ENCODE measurements at regions not wholly inside any gene's neighbourhood (a gene's known extent, or its start where the extent isn't known, plus 50 kb on each side); places are given as distances from the start of the nearest gene placed in this dataset.

- no peak for ATAC-seq
- TF ChIP-seq PATZ1 (CRISPR knock-in tag; IDR thresholded peaks at IDR 0.05; ENCODE audit: borderline replicate concordance) (no peak), ZFP3 (CRISPR knock-in tag; IDR thresholded peaks at IDR 0.05) (no peak), BACH2 (CRISPR knock-in tag; IDR thresholded peaks at IDR 0.05; ENCODE audit: borderline replicate concordance) (no peak), CREB5 (CRISPR knock-in tag; IDR thresholded peaks at IDR 0.05; ENCODE audit: low read depth) (no peak), TOX (CRISPR knock-in tag; IDR thresholded peaks at IDR 0.05; ENCODE audit: borderline replicate concordance) (no peak), TSHZ2 (CRISPR knock-in tag; IDR thresholded peaks at IDR 0.05) (no peak), ZC3H10 (CRISPR knock-in tag; IDR thresholded peaks at IDR 0.05) (no peak), TCF4 (CRISPR knock-in tag; IDR thresholded peaks at IDR 0.05; ENCODE audit: borderline replicate concordance) (no peak), CSDC2 (CRISPR knock-in tag; IDR thresholded peaks at IDR 0.05) (no peak), ZNF565 (CRISPR knock-in tag; conservative IDR thresholded peaks at IDR 0.05; ENCODE audit: low read depth) (no peak), ISL1 (CRISPR knock-in tag; IDR thresholded peaks at IDR 0.05) (no peak), PPARA (CRISPR knock-in tag; IDR thresholded peaks at IDR 0.05; ENCODE audit: borderline replicate concordance) (no peak), ESRRG (CRISPR knock-in tag; IDR thresholded peaks at IDR 0.05) (no peak), GLIS3 (CRISPR knock-in tag; IDR thresholded peaks at IDR 0.05) (no peak), ZFP30 (CRISPR knock-in tag; IDR thresholded peaks at IDR 0.05) (no peak), ZNF70 (CRISPR knock-in tag; IDR thresholded peaks at IDR 0.05) (no peak)
Measured at GRCh38 chr18:78129260-78129659, 850.4 kb upstream of the SALL3 start.

DNA sequence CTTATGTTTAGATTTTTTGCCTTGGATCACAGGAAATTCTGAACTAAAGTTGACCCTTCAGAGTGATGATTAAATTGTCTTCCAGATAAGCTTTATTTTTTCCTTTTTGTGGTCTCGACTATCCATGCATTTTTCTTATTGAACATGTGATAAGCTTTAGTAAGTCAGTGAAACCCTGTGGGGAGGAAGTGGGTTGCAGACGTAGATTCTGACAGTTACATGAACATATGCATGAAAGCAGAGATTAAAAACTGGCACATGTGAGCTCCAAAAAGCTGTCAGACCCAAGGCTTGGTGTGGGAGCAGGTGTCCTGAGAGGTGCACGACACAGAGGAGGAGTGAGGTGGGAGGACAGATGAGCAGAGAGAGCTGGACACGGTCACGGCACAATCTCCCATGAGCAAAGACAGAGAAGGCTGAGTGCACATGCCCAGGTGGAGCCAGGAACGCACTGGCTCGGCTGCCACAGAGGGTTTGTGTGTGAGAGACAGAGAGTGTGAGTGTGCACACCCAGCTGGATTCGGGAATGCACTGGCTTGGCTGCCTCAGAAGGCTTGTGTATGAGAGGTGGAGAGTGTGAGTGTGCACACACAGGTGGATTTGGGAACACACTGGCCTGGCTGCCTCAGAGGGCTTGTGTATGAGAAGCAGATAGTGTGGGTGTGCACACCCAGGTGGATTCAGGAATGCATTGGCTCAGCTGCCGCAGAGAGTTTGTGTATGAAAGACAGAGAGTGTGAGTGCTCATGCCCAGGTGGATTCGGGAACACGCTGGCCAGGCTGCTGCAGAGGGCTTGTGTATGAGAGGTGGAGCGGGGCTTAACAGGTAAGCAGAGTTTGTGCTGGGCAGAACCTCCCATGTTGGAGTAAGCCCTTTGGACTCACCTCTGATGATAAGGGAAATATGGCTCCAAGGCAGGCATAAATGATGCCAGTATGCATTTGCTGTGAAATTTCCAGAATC, 849.1 kb upstream of the SALL3 start:
- no peak for ATAC-seq
- no peak for TF ChIP-seq ZC3H10 (CRISPR knock-in tag; IDR thresholded peaks at IDR 0.05)
- TF ChIP-seq TSHZ2 (CRISPR knock-in tag; IDR thresholded peaks at IDR 0.05), result no peak
- no peak for TF ChIP-seq SNAI2 (CRISPR knock-in tag; IDR thresholded peaks at IDR 0.05)
- TF ChIP-seq ZNF565 (CRISPR knock-in tag; conservative IDR thresholded peaks at IDR 0.05; ENCODE audit: low read depth), result no peak
- no peak for TF ChIP-seq OSR1 (CRISPR knock-in tag; IDR thresholded peaks at IDR 0.05)
- no peak for TF ChIP-seq ZNF70 (CRISPR knock-in tag; IDR thresholded peaks at IDR 0.05)
- TF ChIP-seq RARB (CRISPR knock-in tag; IDR thresholded peaks at IDR 0.05), result no peak
- no peak for TF ChIP-seq TOX (CRISPR knock-in tag; IDR thresholded peaks at IDR 0.05; ENCODE audit: borderline replicate concordance)
- no peak for TF ChIP-seq TCF4 (CRISPR knock-in tag; IDR thresholded peaks at IDR 0.05; ENCODE audit: borderline replicate concordance)
- TF ChIP-seq ISL1 (CRISPR knock-in tag; IDR thresholded peaks at IDR 0.05), result no peak
- TF ChIP-seq PPARA (CRISPR knock-in tag; IDR thresholded peaks at IDR 0.05; ENCODE audit: borderline replicate concordance), result no peak
- no peak for TF ChIP-seq ZFP30 (CRISPR knock-in tag; IDR thresholded peaks at IDR 0.05)
- no peak for TF ChIP-seq PATZ1 (CRISPR knock-in tag; IDR thresholded peaks at IDR 0.05; ENCODE audit: borderline replicate concordance)
- no peak for TF ChIP-seq ZFP3 (CRISPR knock-in tag; IDR thresholded peaks at IDR 0.05)
- TF ChIP-seq, protein P1, sequence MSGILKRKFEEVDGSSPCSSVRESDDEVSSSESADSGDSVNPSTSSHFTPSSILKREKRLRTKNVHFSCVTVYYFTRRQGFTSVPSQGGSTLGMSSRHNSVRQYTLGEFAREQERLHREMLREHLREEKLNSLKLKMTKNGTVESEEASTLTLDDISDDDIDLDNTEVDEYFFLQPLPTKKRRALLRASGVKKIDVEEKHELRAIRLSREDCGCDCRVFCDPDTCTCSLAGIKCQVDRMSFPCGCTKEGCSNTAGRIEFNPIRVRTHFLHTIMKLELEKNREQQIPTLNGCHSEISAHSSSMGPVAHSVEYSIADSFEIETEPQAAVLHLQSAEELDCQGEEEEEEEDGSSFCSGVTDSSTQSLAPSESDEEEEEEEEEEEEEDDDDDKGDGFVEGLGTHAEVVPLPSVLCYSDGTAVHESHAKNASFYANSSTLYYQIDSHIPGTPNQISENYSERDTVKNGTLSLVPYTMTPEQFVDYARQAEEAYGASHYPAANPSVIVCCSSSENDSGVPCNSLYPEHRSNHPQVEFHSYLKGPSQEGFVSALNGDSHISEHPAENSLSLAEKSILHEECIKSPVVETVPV (CRISPR knock-in tag; IDR thresholded peaks at IDR 0.05), result no peak
- TF ChIP-seq, protein P2, sequence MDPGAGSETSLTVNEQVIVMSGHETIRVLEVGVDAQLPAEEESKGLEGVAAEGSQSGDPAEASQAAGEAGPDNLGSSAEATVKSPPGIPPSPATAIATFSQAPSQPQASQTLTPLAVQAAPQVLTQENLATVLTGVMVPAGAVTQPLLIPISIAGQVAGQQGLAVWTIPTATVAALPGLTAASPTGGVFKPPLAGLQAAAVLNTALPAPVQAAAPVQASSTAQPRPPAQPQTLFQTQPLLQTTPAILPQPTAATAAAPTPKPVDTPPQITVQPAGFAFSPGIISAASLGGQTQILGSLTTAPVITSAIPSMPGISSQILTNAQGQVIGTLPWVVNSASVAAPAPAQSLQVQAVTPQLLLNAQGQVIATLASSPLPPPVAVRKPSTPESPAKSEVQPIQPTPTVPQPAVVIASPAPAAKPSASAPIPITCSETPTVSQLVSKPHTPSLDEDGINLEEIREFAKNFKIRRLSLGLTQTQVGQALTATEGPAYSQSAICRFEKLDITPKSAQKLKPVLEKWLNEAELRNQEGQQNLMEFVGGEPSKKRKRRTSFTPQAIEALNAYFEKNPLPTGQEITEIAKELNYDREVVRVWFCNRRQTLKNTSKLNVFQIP (CRISPR knock-in tag; IDR thresholded peaks at IDR 0.05; ENCODE audit: borderline replicate concordance, low read depth), result no peak
- TF ChIP-seq ARNTL (CRISPR knock-in tag; IDR thresholded peaks at IDR 0.05; ENCODE audit: borderline replicate concordance, low read depth), result no peak
- no peak for TF ChIP-seq CSDC2 (CRISPR knock-in tag; IDR thresholded peaks at IDR 0.05)
